HG02973 (cell line): ENCODE measurements at regions not wholly inside any gene's neighbourhood (a gene's known extent, or its start where the extent isn't known, plus 50 kb on each side); places are given as distances from the start of the nearest gene placed in this dataset.

Source experiments
- ATAC-seq: cut with Tn5 transposase; IDR thresholded peaks from one replicate; pipeline ENCODE4 v1.9.1; 2021; ENCODE audit warnings: moderate library complexity; ENCODE audit not compliant: unreplicated experiment

- ATAC-seq: no peak
Observed at GRCh38 chr15:70258369-70259027, 160.8 kb upstream of the TLE3 start.

- no peak for ATAC-seq
Observed at GRCh38 chr15:70257573-70258248, 160.0 kb upstream of the TLE3 start.

- ATAC-seq: no peak
Observed at GRCh38 chr15:70257047-70257446, 159.3 kb upstream of the TLE3 start.

GRCh38 chr15:70254311-70254869 lies 156.7 kb upstream of the TLE3 start:
- ATAC-seq: no peak

- no peak for ATAC-seq
Observed at GRCh38 chr15:70253461-70254156, 155.9 kb upstream of the TLE3 start.

- no peak for ATAC-seq
Observed at GRCh38 chr15:70252951-70253320, 155.2 kb upstream of the TLE3 start.

GRCh38 chr15:70252056-70252950 lies 154.6 kb upstream of the TLE3 start:
- no peak for ATAC-seq

- no peak for ATAC-seq
Observed at GRCh38 chr15:70251246-70251990, 153.7 kb upstream of the TLE3 start.

- no peak for ATAC-seq
Observed at GRCh38 chr15:70250208-70251201, 152.8 kb upstream of the TLE3 start.

GRCh38 chr15:70249616-70250015 lies 151.9 kb upstream of the TLE3 start:
- ATAC-seq: no peak

- ATAC-seq: no peak
Observed at GRCh38 chr15:70248116-70249025, 150.7 kb upstream of the TLE3 start.

GRCh38 chr15:70247281-70247680 lies 149.6 kb upstream of the TLE3 start:
- ATAC-seq: no peak

GRCh38 chr15:70246623-70247220 lies 149.0 kb upstream of the TLE3 start:
- ATAC-seq: no peak

- ATAC-seq: no peak
Observed at GRCh38 chr15:70245932-70246622, 148.4 kb upstream of the TLE3 start.

GRCh38 chr15:70244978-70245542 lies 147.3 kb upstream of the TLE3 start:
- no peak for ATAC-seq

GRCh38 chr15:70243686-70244540 lies 146.2 kb upstream of the TLE3 start:
- no peak for ATAC-seq
